GM23248 (cell line): ENCODE measurements at regions not wholly inside any gene's neighbourhood (a gene's known extent, or its start where the extent isn't known, plus 50 kb on each side); places are given as distances from the start of the nearest gene placed in this dataset.

Experiments used
- EZH2 ChIP-seq: fragments of 200-600 bp; sonication (generic); IDR thresholded peaks from 2 replicates; pipeline ENCODE4 v1.6.1; 2018; ENCODE audit warnings: antibody characterized with exemption, mild to moderate bottlenecking; ENCODE audit not compliant: insufficient read depth, poor library complexity, severe bottlenecking
- EZH2phosphoT487 ChIP-seq: fragments of 200-600 bp; sonication (generic); IDR thresholded peaks from 2 replicates; pipeline ENCODE4 v1.6.1; 2018; ENCODE audit warnings: antibody characterized with exemption, moderate library complexity, mild to moderate bottlenecking, low read depth; ENCODE audit not compliant: insufficient read depth

GRCh38 chr3:59290358-59290757, 240.5 kb upstream of the CFAP20DC start:
- TF ChIP-seq EZH2 (no peak), EZH2phosphoT487 (no peak)
